HCT116 (cell line): ENCODE measurements at regions not wholly inside any gene's neighbourhood (a gene's known extent, or its start where the extent isn't known, plus 50 kb on each side); places are given as distances from the start of the nearest gene placed in this dataset.

ENCODE experiments used
- ATAC-seq: fragments of 200-7000 bp; cut with Tn5 transposase; 2 replicates; pipeline ENCODE4 v1.9.1; 2020; ENCODE audit warnings: mild to moderate bottlenecking, moderate library complexity
- BruUV-seq: library from RNA; stranded (reverse); fragments of 400-500 nt; replicated peaks from 2 replicates; lab custom pipeline; 2021; lab: Mats Ljungman, UMichigan
- CTCF ChIA-PET: fragments of 300-600 bp; sonication (Branson Sonifier 250); formaldehyde crosslinking; loops from one replicate; lab custom pipeline; 2021; ENCODE audit warnings: antibody characterized with exemption; lab: Charles Lee
- POLR2A ChIA-PET: fragments of 300-600, 350-600 bp; sonication (Branson Sonifier 250); formaldehyde crosslinking; loops from one replicate; lab custom pipeline; 2021; ENCODE audit warnings: antibody characterized with exemption; lab: Charles Lee
- RAD21 ChIA-PET, 2 experiments: fragments of 300-600 bp; sonication (Branson Sonifier 250); formaldehyde crosslinking; loops; one replicate each; lab custom pipeline; 2023; ENCODE audit warnings: low total read pairs in 2 of 2; ENCODE audit not compliant: uncharacterized antibody in 2 of 2, unreplicated experiment in 2 of 2, low non-redundant PET in 1 of 2; lab: Charles Lee
- DNase-seq: peaks from one replicate; pipeline ENCODE4 v3.0.0-alpha.2; 2010; ENCODE audit warnings: low read depth, low spot score
- H2AFZ ChIP-seq: fragments of 200-600 bp; shearing (Covaris generic), sonication (generic); 2 replicates; pipeline ENCODE4 v1.6.1; 2017; ENCODE audit warnings: low read depth, mixed run types, mixed read lengths, antibody characterized with exemption, low read length; ENCODE audit not compliant: poor library complexity, severe bottlenecking
- H3K27ac ChIP-seq: 2 replicates; pipeline ENCODE4 v1.5.1; 2012; ENCODE audit warnings: low read depth, low read length
- H3K27me3 ChIP-seq: fragments of 200-600 bp; sonication (generic); 2 replicates; pipeline ENCODE4 v1.6.1; 2016; ENCODE audit warnings: mixed run types, low read length, mixed read lengths; ENCODE audit not compliant: insufficient read depth
- H3K36me3 ChIP-seq, 2 experiments: fragments of 200-500 bp in 1 of 2; fragments of 200-600 bp in 1 of 2; sonication (Bioruptor generic) in 1 of 2; sonication (generic) in 1 of 2; 2 replicates each; pipeline versions ENCODE4 v1.5.1 to v1.6.1; 2014 to 2016; ENCODE audit warnings: low read length in 2 of 2, inconsistent platforms in 1 of 2, mixed read lengths in 1 of 2, mixed run types in 1 of 2; ENCODE audit not compliant: insufficient read depth in 2 of 2, control insufficient read depth in 1 of 2
- H3K4me1 ChIP-seq, 2 experiments: fragments of 200-600 bp in 1 of 2; sonication (generic) in 1 of 2; 2 replicates each; pipeline versions ENCODE4 v1.5.1 to v1.6.1; 2012 to 2017; ENCODE audit warnings: low read length in 2 of 2, inconsistent platforms in 1 of 2, mild to moderate bottlenecking in 1 of 2, mixed read lengths in 1 of 2, mixed run types in 1 of 2, moderate library complexity in 1 of 2; ENCODE audit not compliant: insufficient read depth in 2 of 2, control insufficient read depth in 1 of 2
- H3K4me2 ChIP-seq: fragments of 200-600 bp; sonication (generic); 2 replicates; pipeline ENCODE4 v1.6.1; 2017; ENCODE audit warnings: mixed run types, low read length, mixed read lengths
- H3K4me3 ChIP-seq, 2 experiments: fragments of 200-600 bp in 1 of 2; sonication (generic) in 1 of 2; replicated peaks in 1 of 2; 2 replicates each; pipeline ENCODE4 v1.5.1; 2011 to 2016; ENCODE audit warnings: low read length in 2 of 2, control low read depth in 1 of 2, low read depth in 1 of 2, mild to moderate bottlenecking in 1 of 2, mixed read lengths in 1 of 2, mixed run types in 1 of 2
- H3K79me2 ChIP-seq: fragments of 200-600 bp; sonication (generic); 2 replicates; pipeline ENCODE4 v1.6.1; 2017; ENCODE audit warnings: mild to moderate bottlenecking, mixed run types, low read length, moderate library complexity, mixed read lengths; ENCODE audit not compliant: insufficient read depth
- H3K9ac ChIP-seq: fragments of 200-600 bp; sonication (generic); 2 replicates; pipeline ENCODE4 v1.6.1; 2016; ENCODE audit warnings: low read length, mixed read lengths
- H3K9me2 ChIP-seq: fragments of 200-600 bp; sonication (generic), shearing (Covaris generic); 2 replicates; pipeline ENCODE4 v1.6.1; 2017; ENCODE audit warnings: mixed run types, mild to moderate bottlenecking, moderate library complexity; ENCODE audit not compliant: insufficient read depth
- H3K9me3 ChIP-seq, 2 experiments: fragments of 200-500 bp in 1 of 2; fragments of 200-600 bp in 1 of 2; sonication (Bioruptor generic) in 1 of 2; sonication (generic) in 1 of 2; 2 replicates each; pipeline ENCODE4 v1.6.1; 2014 to 2017; ENCODE audit warnings: low read length in 2 of 2, mixed read lengths in 2 of 2, inconsistent platforms in 1 of 2, low read depth in 1 of 2, mild to moderate bottlenecking in 1 of 2, mixed run types in 1 of 2, moderate library complexity in 1 of 2; ENCODE audit not compliant: control insufficient read depth in 1 of 2, insufficient read depth in 1 of 2
- H4K20me1 ChIP-seq: fragments of 200-600 bp; sonication (generic), shearing (Covaris generic); 2 replicates; pipeline ENCODE4 v1.6.1; 2017; ENCODE audit warnings: mixed run types, mild to moderate bottlenecking, moderate library complexity; ENCODE audit not compliant: insufficient read depth
- CEBPB ChIP-seq: IDR thresholded peaks from 2 replicates; pipeline ENCODE4 v1.6.1; 2012; ENCODE audit warnings: low read depth
- CTCF ChIP-seq, 3 experiments: fragments of 200-600 bp in 1 of 3; sonication (generic) in 1 of 3; IDR thresholded peaks in 2 of 3; conservative IDR thresholded peaks in 1 of 3; 2 replicates each; pipeline ENCODE4 v1.5.1; 2012 to 2017; ENCODE audit warnings: low read depth in 2 of 3, low read length in 2 of 3, antibody characterized with exemption in 1 of 3, borderline replicate concordance in 1 of 3, control low read depth in 1 of 3, mild to moderate bottlenecking in 1 of 3, mixed read lengths in 1 of 3, mixed run types in 1 of 3, moderate library complexity in 1 of 3; ENCODE audit not compliant: insufficient read depth in 1 of 3
- EGR1 ChIP-seq: IDR thresholded peaks from 2 replicates; pipeline ENCODE4 v1.6.1; 2012; ENCODE audit warnings: low read depth
- ELF1 ChIP-seq: IDR thresholded peaks from 2 replicates; pipeline ENCODE4 v1.6.1; 2012; ENCODE audit warnings: low read depth, borderline replicate concordance
- EZH2 ChIP-seq: fragments of 200-600 bp; sonication (generic); IDR thresholded peaks from 2 replicates; pipeline ENCODE4 v1.6.1; 2017; ENCODE audit warnings: antibody characterized with exemption, mixed run types
- EZH2phosphoT487 ChIP-seq: fragments of 200-600 bp; IDR thresholded peaks from 2 replicates; pipeline ENCODE4 v1.6.1; 2018; ENCODE audit warnings: antibody characterized with exemption, borderline replicate concordance
- FOSL1 ChIP-seq: IDR thresholded peaks from 2 replicates; pipeline ENCODE4 v1.6.1; 2012; ENCODE audit warnings: low read depth
- JUND ChIP-seq: IDR thresholded peaks from 2 replicates; pipeline ENCODE4 v1.6.1; 2012
- MAX ChIP-seq: IDR thresholded peaks from 2 replicates; pipeline ENCODE4 v1.6.1; 2012
- POLR2A ChIP-seq: IDR thresholded peaks from 2 replicates; pipeline ENCODE4 v1.7.0; 2011; ENCODE audit warnings: borderline replicate concordance; ENCODE audit not compliant: insufficient read depth, insufficient read length; ENCODE audit errors: extremely low read depth
- POLR2AphosphoS5 ChIP-seq: IDR thresholded peaks from 2 replicates; pipeline ENCODE4 v1.6.1; 2011; ENCODE audit warnings: mild to moderate bottlenecking, low read depth, low read length, moderate library complexity
- RAD21 ChIP-seq: IDR thresholded peaks from 2 replicates; pipeline ENCODE4 v1.6.1; 2012; ENCODE audit warnings: low read depth, mild to moderate bottlenecking
- REST ChIP-seq: IDR thresholded peaks from 2 replicates; pipeline ENCODE4 v1.6.1; 2012; ENCODE audit warnings: low read depth
- SIN3A ChIP-seq: IDR thresholded peaks from 2 replicates; pipeline ENCODE4 v1.6.1; 2012; ENCODE audit warnings: low read depth
- SP1 ChIP-seq: IDR thresholded peaks from 2 replicates; pipeline ENCODE4 v1.6.1; 2012; ENCODE audit warnings: low read depth
- SRF ChIP-seq: IDR thresholded peaks from 2 replicates; pipeline ENCODE4 v1.6.1; 2012; ENCODE audit warnings: low read depth
- YY1 ChIP-seq: IDR thresholded peaks from 2 replicates; pipeline ENCODE4 v1.6.1; 2011; ENCODE audit warnings: low read length, low read depth, moderate library complexity, mild to moderate bottlenecking; ENCODE audit not compliant: insufficient replicate concordance; ENCODE audit errors: extremely low read depth
- ZFX ChIP-seq: fragments of 450-650 bp; IDR thresholded peaks from 2 replicates; pipeline ENCODE4 v1.6.1; 2017
- intact Hi-C: fragments of 100-400 bp; cut with micrococcal nuclease; formaldehyde crosslinking; loops from 2 replicates; pipeline ENCODE4 v1.10.0; 2022

- Histone ChIP-seq H3K9ac (no peak overlapping the region), H3K79me2 (no peaks in the 10 kb centered on the region), H3K4me3 (no peak overlapping the region), H4K20me1 (no peaks in the 10 kb centered on the region), H2AFZ (no peak overlapping the region), H3K36me3 (no peaks in the 10 kb centered on the region), H3K27me3 (no peaks in the 10 kb centered on the region)
- DNase-seq = no peak
- ChIA-PET POLR2A (no interaction called here), RAD21 (no interaction called here)
- TF ChIP-seq SIN3A (no peak), SRF (no peak), EGR1 (no peak), FOSL1 (no peak), POLR2A (no peak), EZH2 (no peak), EZH2phosphoT487 (no peak), SP1 (no peak), POLR2AphosphoS5 (no peak), ZFX (no peak), REST (no peak), ELF1 (no peak), CTCF (IDR thresholded peaks at IDR 0.05 in 2 of 3, conservative IDR thresholded peaks at IDR 0.05 in 1 of 3; ENCODE audit: borderline replicate concordance in 1 of 3, insufficient read depth in 1 of 3, low read depth in 2 of 3, low read length in 2 of 3) (no peak), RAD21 (no peak), MAX (no peak), YY1 (no peak), CEBPB (no peak), JUND (no peak)
- TF ChIP-seq, all 23 proteins: peak for 0
- ATAC-seq = no peak
- intact Hi-C loops = loop anchor here (5.0 to 10.0 kb wide), 5 partner anchors 87 to 847 kb away; no protein-coding TSS in a partner anchor
- Histone ChIP-seq H3K4me2 (no peak overlapping the region), H3K4me1 (0 out of 4 replicates have a peak, but pooled peaks cover 0 to 4% of the 10 kb centered on the region in 2 experiments), H3K9me3 (no peaks in the 10 kb centered on the region), H3K27ac (no peak overlapping the region), H3K9me2 (no peaks in the 10 kb centered on the region)
- no TSS peak for BruUV-seq
- CTCF ChIA-PET = interaction anchor here (0.9 to 1.2 kb wide), 5 partner anchors 12 to 826 kb away, joined by 3 to 5 read pairs (median 4); partner anchors contain the start of gene PRKACB
These were observed 64.1 kb upstream of the SSX2IP start for GRCh38 chr1:84754386-84754703.
